ENCODE measurements at regions not wholly inside any gene's neighbourhood (a gene's known extent, or its start where the extent isn't known, plus 50 kb on each side); places are given as distances from the start of the nearest gene placed in this dataset.

DNA sequence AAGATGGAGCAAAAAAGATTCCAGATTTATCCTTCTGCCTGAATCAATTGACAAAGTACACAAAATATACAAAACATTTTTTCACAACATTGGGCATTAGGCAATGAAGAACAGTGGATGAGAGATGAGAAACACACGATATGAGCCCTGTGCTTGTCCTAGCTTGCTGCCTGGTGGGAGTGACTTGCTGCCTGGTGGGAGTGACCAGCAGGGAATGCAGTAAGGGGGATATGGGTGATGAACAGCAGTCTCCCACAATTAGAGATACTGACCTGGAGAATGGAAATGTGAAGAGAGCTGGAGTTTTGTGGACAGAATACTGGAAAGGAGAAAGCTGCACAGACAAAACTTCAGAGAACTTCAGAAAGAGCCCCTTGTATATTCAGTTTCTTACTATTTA is 629.4 kb upstream of the FRG1 start:
- no peak for DNase-seq

- no peak for DNase-seq
Observed at GRCh38 chr4:189313064-189313463, 627.6 kb upstream of the FRG1 start.

- no peak for DNase-seq
Observed at GRCh38 chr4:189313861-189314513, 626.7 kb upstream of the FRG1 start.

DNA sequence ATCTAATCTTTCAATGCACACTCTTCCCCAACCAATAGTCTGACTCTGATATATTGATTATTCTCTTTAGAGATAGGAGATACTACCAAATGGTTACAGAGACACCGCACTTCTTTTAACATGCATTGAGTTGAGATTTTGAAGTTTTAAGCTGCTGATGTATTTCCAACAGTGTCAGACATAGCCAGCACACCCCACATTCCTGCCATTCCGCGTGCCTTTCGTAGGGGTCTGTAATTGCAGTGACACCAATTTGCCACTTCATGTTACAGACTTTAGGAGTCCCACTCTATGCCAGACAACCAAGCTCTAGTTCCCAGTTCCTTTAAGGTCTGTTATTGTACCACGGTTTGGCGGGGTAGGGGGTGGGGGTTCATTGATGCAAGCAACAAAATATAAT is 618.2 kb upstream of the FRG1 start:
- DNase-seq, result no peak

DNA sequence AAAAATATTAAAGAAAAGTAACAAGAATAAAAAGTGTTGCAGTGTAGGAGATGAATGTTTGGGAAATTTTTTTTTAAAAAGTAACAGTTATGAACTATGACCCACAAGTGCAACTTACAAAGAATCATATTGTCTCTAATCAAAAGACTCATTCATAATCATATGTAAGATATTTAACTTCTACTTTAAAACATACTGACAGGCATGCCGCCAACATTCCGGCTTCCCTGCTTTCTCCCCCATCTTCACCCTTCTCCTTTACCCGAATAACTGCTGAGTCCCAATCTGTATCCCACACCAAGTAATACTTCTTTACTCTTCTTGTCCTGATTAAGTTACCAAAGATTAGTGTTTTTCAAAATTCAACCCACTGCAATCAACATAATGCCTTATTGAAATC is 598.8 kb upstream of the FRG1 start:
- no peak for DNase-seq

DNA sequence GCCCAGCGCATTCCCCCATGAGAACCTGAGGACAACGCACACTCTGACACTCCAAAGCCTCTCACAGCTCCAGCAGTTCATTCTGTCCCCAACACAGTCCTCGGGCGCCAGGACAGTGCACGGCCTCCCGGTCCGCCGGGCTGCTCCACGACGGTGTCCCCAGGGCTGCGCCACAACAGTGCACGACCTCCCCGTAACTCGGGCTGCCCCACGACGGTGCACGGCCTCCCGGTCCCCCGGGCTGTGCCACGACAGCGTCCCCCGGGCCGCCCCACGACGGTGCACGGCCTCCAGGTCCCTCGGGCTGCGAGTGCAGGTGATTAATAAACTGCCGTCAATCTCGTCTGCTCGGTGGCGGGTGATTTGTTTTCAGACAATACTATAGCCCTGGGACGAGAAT is 585.1 kb upstream of the FRG1 start:
- no peak for DNase-seq

- DNase-seq, result no peak
Observed at GRCh38 chr4:189362364-189362763, 578.3 kb upstream of the FRG1 start.

- no peak for DNase-seq
Observed at GRCh38 chr4:189364032-189364449, 576.6 kb upstream of the FRG1 start.

DNA sequence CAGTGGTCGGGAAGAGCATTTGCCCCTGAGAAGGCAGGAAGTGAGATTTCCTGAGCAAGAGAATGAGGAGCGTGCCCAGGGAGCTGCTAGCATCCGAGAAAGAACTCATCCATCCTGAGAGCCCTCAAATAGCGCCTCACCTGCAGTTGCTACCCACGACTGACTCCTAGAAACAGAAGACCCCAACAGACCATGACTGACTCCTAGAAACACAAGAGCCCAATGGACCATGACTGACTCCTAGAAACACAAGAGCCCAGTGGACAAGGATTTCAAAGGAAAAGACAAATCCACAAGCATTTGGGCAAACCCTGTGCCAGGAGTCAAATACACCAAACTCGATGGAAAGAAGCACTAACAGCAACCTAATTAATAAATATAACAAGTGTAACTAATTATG is 575.2 kb upstream of the FRG1 start:
- no peak for DNase-seq

DNA sequence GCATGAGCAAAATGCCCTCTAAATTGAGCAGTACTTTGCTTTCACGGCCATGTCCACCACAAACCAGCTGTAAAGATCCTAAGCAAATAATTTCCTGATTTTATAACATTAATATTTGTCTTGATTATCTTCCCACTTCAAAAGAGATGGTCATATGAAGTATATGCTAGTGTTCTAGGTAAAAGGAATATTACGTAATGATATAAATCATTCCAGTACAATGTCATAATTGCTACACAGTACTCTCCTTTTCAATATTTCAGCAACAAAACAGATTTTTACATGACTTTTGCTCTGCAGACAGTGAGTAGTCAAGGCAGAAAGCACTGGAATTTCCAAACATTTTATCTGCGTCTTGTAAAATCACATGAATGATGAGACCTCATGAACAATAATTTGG is 572.8 kb upstream of the FRG1 start:
- DNase-seq, result no peak

GRCh38 chr4:189374176-189374575 is 566.5 kb upstream of the FRG1 start:
- DNase-seq, result no peak

DNA sequence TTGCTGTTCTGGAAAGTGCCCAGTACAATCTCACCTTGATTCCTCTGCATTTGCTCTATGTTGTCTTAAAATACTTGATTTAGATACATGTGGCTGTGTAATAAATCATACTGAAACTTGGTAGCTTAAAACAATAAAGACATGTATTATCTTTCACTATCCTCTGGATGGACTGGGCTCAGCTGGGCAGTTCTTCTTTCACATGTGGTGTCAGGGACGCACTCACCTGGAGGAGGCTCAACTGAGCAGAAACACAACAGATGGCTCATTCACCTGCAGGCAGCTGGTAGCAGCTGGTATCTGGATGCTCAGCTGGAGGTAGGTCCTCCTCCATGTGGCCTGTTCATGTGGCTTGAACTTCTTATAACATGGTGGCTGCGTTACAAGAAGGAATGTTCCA is 563.8 kb upstream of the FRG1 start:
- DNase-seq, result no peak

- DNase-seq, result no peak
Observed at GRCh38 chr4:189377569-189377968, 563.1 kb upstream of the FRG1 start.

DNA sequence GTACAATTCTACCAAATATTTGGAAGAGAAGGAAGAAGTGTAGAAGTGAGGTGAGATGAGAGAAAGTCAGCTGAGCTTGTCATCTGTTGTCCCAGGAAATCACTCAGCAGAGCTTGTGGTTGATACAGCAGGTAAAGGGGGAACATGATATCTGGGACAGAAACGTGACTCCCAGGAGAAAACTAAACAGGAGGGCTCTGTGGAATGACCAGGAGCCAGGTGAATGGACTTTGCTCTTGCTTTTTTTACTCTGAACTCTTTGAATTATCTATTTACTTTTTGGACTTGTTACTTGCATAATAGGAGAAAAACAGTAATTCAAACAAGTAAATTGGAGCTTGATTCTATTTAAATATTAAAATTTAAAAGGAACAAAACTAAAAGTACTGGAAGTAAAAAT is 555.6 kb upstream of the FRG1 start:
- no peak for DNase-seq

- no peak for DNase-seq
Observed at GRCh38 chr4:189385579-189385978, 555.1 kb upstream of the FRG1 start.

DNA sequence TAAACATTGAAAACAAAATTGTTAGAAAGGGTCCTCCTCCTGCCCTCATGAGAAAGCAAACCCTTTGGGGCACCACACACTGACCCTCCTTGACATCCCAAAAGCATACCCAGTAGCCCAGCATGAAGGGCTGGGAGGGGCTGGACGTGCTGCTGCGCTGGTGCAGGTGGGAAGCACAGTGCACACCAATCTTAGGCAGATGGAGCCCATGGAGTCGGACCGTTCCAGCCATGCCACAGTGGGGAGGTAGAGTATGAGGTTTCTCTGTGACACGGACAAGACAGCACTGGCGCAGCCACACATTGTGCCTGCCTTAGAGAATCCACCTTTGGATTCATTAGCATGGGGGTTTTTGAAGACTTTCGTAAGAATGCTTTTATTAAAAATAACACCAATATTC is 544.2 kb upstream of the FRG1 start:
- no peak for DNase-seq

- no peak for DNase-seq
Observed at GRCh38 chr4:189404271-189404670, 536.4 kb upstream of the FRG1 start.

DNA sequence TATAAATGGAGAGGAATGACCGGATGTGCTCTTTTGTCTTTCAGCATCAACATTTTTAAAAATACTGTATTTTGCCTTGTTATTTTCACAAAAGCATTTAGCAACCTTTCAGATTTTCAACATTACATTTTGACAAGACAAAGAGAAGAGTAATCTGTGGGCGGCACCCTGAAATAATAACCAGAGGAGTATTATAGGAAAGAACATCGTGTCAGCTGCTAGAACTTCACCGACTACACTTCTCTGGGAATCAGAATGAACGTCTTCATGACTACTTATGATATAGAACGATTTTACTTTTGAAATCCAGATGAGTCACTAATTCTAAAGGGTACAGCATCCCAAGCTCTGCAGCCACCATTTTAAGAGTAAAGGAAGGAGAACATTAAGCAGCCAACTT is 531.5 kb upstream of the FRG1 start:
- no peak for DNase-seq

DNA sequence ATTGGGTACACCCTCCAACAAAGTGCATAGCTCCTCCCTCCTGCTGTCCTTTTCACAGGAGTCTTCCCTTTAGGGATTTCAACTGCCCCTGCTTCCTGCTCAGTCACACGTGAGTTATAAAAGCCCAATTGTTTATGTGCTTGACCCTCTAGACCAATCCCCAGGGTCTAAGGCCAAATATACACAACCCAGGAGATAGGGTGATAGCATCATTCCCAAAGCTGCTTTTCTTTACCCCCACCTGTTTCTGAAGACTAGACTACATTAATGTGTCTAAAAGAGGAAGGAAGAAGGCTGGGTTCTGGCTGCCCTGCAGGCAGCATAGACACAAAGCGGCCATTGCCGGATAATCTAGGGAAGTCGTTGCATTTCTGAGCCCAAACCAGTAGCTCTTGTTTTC is 526.7 kb upstream of the FRG1 start:
- DNase-seq, result no peak

GRCh38 chr4:189420572-189420971 is 520.1 kb upstream of the FRG1 start:
- no peak for DNase-seq

DNA sequence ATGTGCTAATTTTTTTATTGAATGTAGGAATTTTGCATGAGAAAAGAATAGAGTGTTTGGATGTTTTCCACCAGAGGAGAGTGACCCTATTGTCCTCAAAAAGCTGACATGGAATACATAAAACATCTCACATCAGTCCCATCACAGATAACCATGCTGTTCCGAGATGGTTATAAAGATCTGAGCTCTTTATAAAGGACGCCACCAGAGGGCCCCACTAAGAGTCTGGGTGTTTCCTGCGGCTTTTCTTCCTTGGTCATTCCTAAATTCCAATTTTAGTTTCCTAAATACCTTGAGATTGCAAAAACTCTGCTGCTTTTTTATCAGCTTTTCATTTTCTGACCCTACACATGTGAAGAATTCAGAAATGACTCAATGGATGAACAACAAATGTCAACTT is 504.5 kb upstream of the FRG1 start:
- DNase-seq, result no peak

DNA sequence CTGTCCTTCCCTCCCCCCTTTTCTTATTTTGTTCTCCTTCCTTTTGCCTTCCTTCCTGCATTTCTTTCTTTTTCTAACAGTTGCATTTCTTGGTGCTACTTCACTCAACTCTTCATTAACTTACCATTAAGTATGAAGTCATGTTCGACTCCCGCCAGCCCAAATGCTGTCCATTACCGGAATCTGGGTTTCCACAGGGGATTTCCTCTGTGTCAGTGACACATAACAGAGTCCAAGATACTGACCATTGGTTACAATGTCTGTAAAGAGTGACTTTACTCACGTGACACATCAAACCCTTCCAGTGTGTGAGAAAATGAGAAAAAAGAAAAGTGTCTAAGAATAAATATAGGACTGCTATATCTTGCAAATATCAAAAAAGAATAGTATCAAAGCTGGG is 500.0 kb upstream of the FRG1 start:
- no peak for DNase-seq

DNA sequence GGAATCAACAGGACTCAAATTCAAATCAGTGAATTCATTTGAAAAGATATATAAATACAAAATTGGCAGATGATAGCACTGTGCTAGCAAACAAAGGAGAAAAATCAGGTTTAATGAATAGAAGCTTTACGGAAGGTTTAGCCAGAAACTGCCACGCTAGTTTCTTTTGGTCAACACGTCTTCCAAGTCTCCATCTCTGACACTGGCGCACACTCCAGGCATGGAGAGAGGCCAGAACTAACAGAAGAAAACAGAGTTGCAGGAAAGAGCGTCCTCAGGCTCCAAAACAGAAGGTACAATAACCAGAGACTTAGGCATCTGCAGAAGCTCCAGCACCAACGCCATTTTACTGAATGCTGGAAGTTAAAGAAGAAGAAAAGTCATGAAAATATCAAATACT is 497.3 kb upstream of the FRG1 start:
- DNase-seq, result no peak

- no peak for DNase-seq
Observed at GRCh38 chr4:189445613-189446012, 495.1 kb upstream of the FRG1 start.

DNA sequence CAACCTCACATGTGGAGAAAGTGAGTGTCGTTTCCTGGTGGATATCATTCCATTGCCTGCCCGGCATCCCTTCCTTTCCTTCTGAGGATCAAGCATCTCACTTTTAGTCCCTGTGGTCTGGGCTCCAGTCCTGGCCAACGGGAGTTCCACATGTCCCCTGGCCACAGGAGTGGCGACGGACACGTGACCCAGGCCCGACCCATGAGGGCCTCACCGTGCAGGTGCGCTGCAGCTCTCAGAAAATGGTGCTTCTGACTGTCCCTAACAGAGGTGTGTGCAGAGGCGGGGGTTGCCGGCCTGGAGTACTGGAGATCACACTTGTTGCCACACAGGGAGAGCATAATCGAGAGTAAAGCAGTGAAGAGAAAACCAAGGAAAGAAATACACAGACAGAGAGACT is 476.9 kb upstream of the FRG1 start:
- no peak for DNase-seq

DNA sequence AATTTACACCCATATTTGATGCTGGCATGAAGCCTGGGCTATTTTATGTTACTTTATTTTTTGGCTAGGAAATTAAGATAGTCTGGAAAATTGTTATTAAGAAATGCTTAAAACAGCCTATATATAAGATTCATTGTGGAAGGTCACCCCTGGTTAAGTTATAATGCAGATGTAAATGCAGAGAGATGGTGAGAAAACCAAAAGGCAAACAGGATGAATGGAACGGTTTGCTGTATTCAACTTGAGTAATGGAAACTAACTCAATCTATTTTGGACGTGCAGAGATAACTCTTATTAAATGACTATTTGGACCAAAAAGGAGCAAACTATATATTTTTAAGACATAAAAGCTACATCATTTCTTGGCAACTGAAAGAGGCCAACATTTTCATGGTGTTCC is 446.3 kb upstream of the FRG1 start:
- DNase-seq, result no peak

All from stimulated activated naive CD4-positive, alpha-beta T cell treated with Interleukin-2 at 50 U/mL for 16 hours (primary cell).